ENCODE measurements at regions not wholly inside any gene's neighbourhood (a gene's known extent, or its start where the extent isn't known, plus 50 kb on each side); places are given as distances from the start of the nearest gene placed in this dataset.

GRCh38 chr2:208970070-208970469 lies 453.8 kb upstream of the MAP2 start:
- intact Hi-C loops (cut with micrococcal nuclease; ENCODE audit: unreplicated experiment), result no loop called here
- no peak for DNase-seq
- no peaks in the 10 kb centered on the region for H3K27me3 ChIP-seq (replicated peaks; ENCODE audit: control insufficient read depth, insufficient read depth, low read length)
- H3K9me3 ChIP-seq, result no peaks in the 10 kb centered on the region; the same call in 1 of the 2 replicates
- no peaks in the 10 kb centered on the region for H3K36me3 Mint-ChIP-seq (ENCODE audit: insufficient read depth, unreplicated experiment)
- H3K27ac Mint-ChIP-seq (ENCODE audit: unreplicated experiment), result no peak overlapping the region
- H3K4me1 Mint-ChIP-seq (ENCODE audit: low read depth, unreplicated experiment), result no peaks in the 10 kb centered on the region
- H3K9me3 Mint-ChIP-seq (ENCODE audit: unreplicated experiment), result peaks cover 9% of the 10 kb centered on the region
- ChIA-PET POLR2A (no interaction called here), CTCF (no interaction called here)
- H3K4me3 ChIP-seq (ENCODE audit: low read depth, low read length), result no peak overlapping the region
- peaks cover 6% of the 10 kb centered on the region for H3K27me3 Mint-ChIP-seq (ENCODE audit: insufficient read depth, unreplicated experiment)
- no peak overlapping the region for H3K4me3 Mint-ChIP-seq (ENCODE audit: unreplicated experiment)
- no peaks in the 10 kb centered on the region for H3K4me1 ChIP-seq
- no TSS peak for BruUV-seq (replicated peaks)
- TF ChIP-seq CTCF (IDR thresholded peaks at IDR 0.05; ENCODE audit: insufficient read depth in 1 of 2, low read depth in 1 of 2, low read length in 1 of 2, severe bottlenecking in 1 of 2, unreplicated experiment in 1 of 2), result no peak
- no peaks in the 10 kb centered on the region for H3K36me3 ChIP-seq (ENCODE audit: control insufficient read depth, insufficient read depth, low read length)

- no TSS peak for BruUV-seq (replicated peaks)
- Histone ChIP-seq H3K9me3 (no peaks in the 10 kb centered on the region), H3K4me3 (ENCODE audit: low read depth, low read length) (no peak overlapping the region), H3K27me3 (replicated peaks; ENCODE audit: control insufficient read depth, insufficient read depth, low read length) (no peaks in the 10 kb centered on the region), H3K36me3 (ENCODE audit: control insufficient read depth, insufficient read depth, low read length) (no peaks in the 10 kb centered on the region), H3K4me1 (peaks cover under 1% of the 10 kb centered on the region; the same call in 1 of the 2 replicates)
- H3K36me3 Mint-ChIP-seq (ENCODE audit: insufficient read depth, unreplicated experiment), result no peaks in the 10 kb centered on the region
- TF ChIP-seq CTCF (IDR thresholded peaks at IDR 0.05; ENCODE audit: insufficient read depth in 1 of 2, low read depth in 1 of 2, low read length in 1 of 2, severe bottlenecking in 1 of 2, unreplicated experiment in 1 of 2), result no peak
- H3K9me3 Mint-ChIP-seq (ENCODE audit: unreplicated experiment), result no peaks in the 10 kb centered on the region
- ChIA-PET POLR2A (no interaction called here), CTCF (no interaction called here)
- peaks cover 3% of the 10 kb centered on the region for H3K27me3 Mint-ChIP-seq (ENCODE audit: insufficient read depth, unreplicated experiment)
- intact Hi-C loops (cut with micrococcal nuclease; ENCODE audit: unreplicated experiment), result no loop called here
- H3K4me1 Mint-ChIP-seq (ENCODE audit: low read depth, unreplicated experiment), result no peaks in the 10 kb centered on the region
- no peak overlapping the region for H3K27ac Mint-ChIP-seq (ENCODE audit: unreplicated experiment)
- no peak overlapping the region for H3K4me3 Mint-ChIP-seq (ENCODE audit: unreplicated experiment)
- DNase-seq, result no peak
Measured at GRCh38 chr2:208977582-208977981, 446.3 kb upstream of the MAP2 start.

GRCh38 chr2:208978946-208979345 lies 444.9 kb upstream of the MAP2 start:
- H3K4me3 ChIP-seq (ENCODE audit: low read depth, low read length), result no peak overlapping the region
- no peaks in the 10 kb centered on the region for H3K27me3 ChIP-seq (replicated peaks; ENCODE audit: control insufficient read depth, insufficient read depth, low read length)
- no peaks in the 10 kb centered on the region for H3K9me3 ChIP-seq
- no peak overlapping the region for H3K4me3 Mint-ChIP-seq (ENCODE audit: unreplicated experiment)
- no peak for TF ChIP-seq CTCF (IDR thresholded peaks at IDR 0.05; ENCODE audit: insufficient read depth in 1 of 2, low read depth in 1 of 2, low read length in 1 of 2, severe bottlenecking in 1 of 2, unreplicated experiment in 1 of 2)
- H3K27me3 Mint-ChIP-seq (ENCODE audit: insufficient read depth, unreplicated experiment), result no peaks in the 10 kb centered on the region
- BruUV-seq (replicated peaks), result no TSS peak
- no peaks in the 10 kb centered on the region for H3K36me3 ChIP-seq (ENCODE audit: control insufficient read depth, insufficient read depth, low read length)
- POLR2A ChIA-PET, result no interaction called here
- H3K4me1 ChIP-seq, result peaks cover 14% of the 10 kb centered on the region
- intact Hi-C loops (cut with micrococcal nuclease; ENCODE audit: unreplicated experiment), result no loop called here
- DNase-seq, result no peak
- H3K4me1 Mint-ChIP-seq (ENCODE audit: low read depth, unreplicated experiment), result no peaks in the 10 kb centered on the region
- no peaks in the 10 kb centered on the region for H3K9me3 Mint-ChIP-seq (ENCODE audit: unreplicated experiment)
- no peak overlapping the region for H3K27ac Mint-ChIP-seq (ENCODE audit: unreplicated experiment)
- CTCF ChIA-PET, result no interaction called here
- no peaks in the 10 kb centered on the region for H3K36me3 Mint-ChIP-seq (ENCODE audit: insufficient read depth, unreplicated experiment)
